Endothelial cell of umbilical vein (primary cell): ENCODE measurements at regions not wholly inside any gene's neighbourhood (a gene's known extent, or its start where the extent isn't known, plus 50 kb on each side); places are given as distances from the start of the nearest gene placed in this dataset.

ENCODE experiments used
- CTCF ChIP-seq, 2 donors: IDR thresholded peaks; 1 replicate in 1 of 2; 2 replicates in 1 of 2; pipeline ENCODE4 v1.5.1; 2011; ENCODE audit warnings: low read length in 2 of 2, mild to moderate bottlenecking in 2 of 2, moderate library complexity in 2 of 2, control low read depth in 1 of 2, inconsistent platforms in 1 of 2, low read depth in 1 of 2; ENCODE audit not compliant: insufficient read depth in 1 of 2; ENCODE audit errors: extremely low read depth in 1 of 2
- POLR2A ChIP-seq: IDR thresholded peaks from 2 replicates; pipeline ENCODE4 v1.6.1; 2012; ENCODE audit warnings: low read depth, mild to moderate bottlenecking, control low read depth, low read length

GRCh38 chr3:75913800-75914350, 128.5 kb upstream of the ZNF717 start:
- TF ChIP-seq CTCF (IDR thresholded peaks at IDR 0.05; ENCODE audit: extremely low read depth in 1 of 2, insufficient read depth in 1 of 2, low read depth in 1 of 2, low read length in 2 of 2) = no peak
- TF ChIP-seq POLR2A = no peak
